ENCODE measurements at regions not wholly inside any gene's neighbourhood (a gene's known extent, or its start where the extent isn't known, plus 50 kb on each side); places are given as distances from the start of the nearest gene placed in this dataset.

GRCh38 chr3:10577486-10577885 is 72.1 kb upstream of the ATP2B2 start:
- Histone ChIP-seq H3K9ac (ENCODE audit: insufficient read depth, low read depth, low read length) (no peak overlapping the region), H3K4me1 (ENCODE audit: insufficient read depth, low read length) (no peaks in the 10 kb centered on the region), H3K36me3 (replicated peaks in 1 of 2; ENCODE audit: control insufficient read depth in 1 of 2, insufficient read depth in 2 of 2, low read length in 2 of 2) (no peaks in the 10 kb centered on the region), H3K9me3 (ENCODE audit: low read length) (no peaks in the 10 kb centered on the region), H3K4me3 (replicated peaks in 1 of 3; ENCODE audit: insufficient read depth in 1 of 3, low read depth in 2 of 3, low read length in 3 of 3) (no peak overlapping the region), H4K20me1 (ENCODE audit: insufficient read depth, low read length) (no peaks in the 10 kb centered on the region), H3K27ac (ENCODE audit: extremely low read length, insufficient read depth, low read length) (no peak overlapping the region), H3K79me2 (ENCODE audit: insufficient read depth, low read length) (no peaks in the 10 kb centered on the region), H3K27me3 (ENCODE audit: control insufficient read depth in 1 of 2, insufficient read depth in 2 of 2, low read length in 2 of 2) (peaks cover 0 to 1% of the 10 kb centered on the region in 2 experiments; a peak in 2 of 5 replicates), H2AFZ (ENCODE audit: low read length) (no peak overlapping the region), H3K4me2 (ENCODE audit: low read depth, low read length) (no peak overlapping the region)
- DNase-seq (ENCODE audit: low spot score) (no peak), FAIRE-seq (no peak), ATAC-seq (no peak)
- POLR2A ChIA-PET = no interaction called here
- in situ Hi-C loops (cut with HindIII; ENCODE audit: extremely low pct_ligation_motif_present, low pct_unique_long_range_greater_than_20kb) (no loop called here), intact Hi-C loops (cut with micrococcal nuclease; ENCODE audit: unreplicated experiment) (no loop called here)
- WGBS (ENCODE audit: low lambda C conversion rate) = 0% methylated on average over 2 of the region's 7 CpGs
- BruUV-seq (replicated peaks) = no TSS peak
- CTCF ChIA-PET (ENCODE audit: low intra/inter-chr PET ratio, low total read pairs) = no interaction called here
- no peak for TF ChIP-seq MBD4 (IDR thresholded peaks at IDR 0.05; ENCODE audit: borderline replicate concordance, low read length)
- TF ChIP-seq FOXC1 (CRISPR knock-in tag; IDR thresholded peaks at IDR 0.05; ENCODE audit: borderline replicate concordance) = no peak
- no peak for TF ChIP-seq ZNF207 (IDR thresholded peaks at IDR 0.05; ENCODE audit: borderline replicate concordance)
- no peak for TF ChIP-seq ARID2 (CRISPR knock-in tag; IDR thresholded peaks at IDR 0.05; ENCODE audit: borderline replicate concordance)
- no peak for TF ChIP-seq ZNF34 (CRISPR knock-in tag; IDR thresholded peaks at IDR 0.05; ENCODE audit: borderline replicate concordance)
- TF ChIP-seq PAF1 (CRISPR knock-in tag; IDR thresholded peaks at IDR 0.05) = no peak
- no peak for TF ChIP-seq KLF11 (CRISPR knock-in tag; IDR thresholded peaks at IDR 0.05)
- no peak for TF ChIP-seq SKIL (CRISPR knock-in tag; IDR thresholded peaks at IDR 0.05; ENCODE audit: borderline replicate concordance)
- TF ChIP-seq NR0B2 (CRISPR knock-in tag; IDR thresholded peaks at IDR 0.05) = no peak
- no peak for TF ChIP-seq ZNF790 (CRISPR knock-in tag; IDR thresholded peaks at IDR 0.05; ENCODE audit: borderline replicate concordance)
- TF ChIP-seq POGZ (CRISPR knock-in tag; IDR thresholded peaks at IDR 0.05) = no peak
- no peak for TF ChIP-seq PHF20 (CRISPR knock-in tag; IDR thresholded peaks at IDR 0.05)
- TF ChIP-seq ZNF124 (CRISPR knock-in tag; IDR thresholded peaks at IDR 0.05) = no peak
- TF ChIP-seq MED8 (CRISPR knock-in tag; IDR thresholded peaks at IDR 0.05; ENCODE audit: insufficient replicate concordance) = no peak
- no peak for TF ChIP-seq GZF1 (CRISPR knock-in tag; IDR thresholded peaks at IDR 0.05)
- TF ChIP-seq TIGD3 (CRISPR knock-in tag; IDR thresholded peaks at IDR 0.05; ENCODE audit: borderline replicate concordance) = no peak
- no peak for TF ChIP-seq SRSF1 (optimal IDR thresholded peaks at IDR 0.05; ENCODE audit: low read depth, low read length)

Data from HepG2 (cell line).